ENCODE measurements at regions not wholly inside any gene's neighbourhood (a gene's known extent, or its start where the extent isn't known, plus 50 kb on each side); places are given as distances from the start of the nearest gene placed in this dataset.

DNA sequence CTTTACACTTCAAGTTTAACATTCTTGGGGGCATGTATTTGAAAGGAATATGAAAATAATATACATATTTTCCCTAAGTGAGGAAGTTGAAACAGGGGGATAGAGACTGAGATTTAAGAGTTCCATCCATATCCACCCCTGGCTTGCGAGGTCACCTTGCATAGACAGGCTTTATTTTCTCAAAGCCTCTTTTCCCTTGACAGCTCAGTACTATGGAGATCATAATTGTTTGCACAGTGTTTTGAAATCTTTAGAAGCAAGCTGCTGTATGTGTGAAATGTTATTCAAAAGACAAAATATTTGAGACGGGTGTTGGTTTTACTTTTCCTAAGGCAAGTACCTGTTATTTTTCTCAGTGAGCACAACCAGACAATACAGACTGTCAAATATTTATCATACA is 163.1 kb downstream of the LRRC70 start:
- TF ChIP-seq, protein P1, sequence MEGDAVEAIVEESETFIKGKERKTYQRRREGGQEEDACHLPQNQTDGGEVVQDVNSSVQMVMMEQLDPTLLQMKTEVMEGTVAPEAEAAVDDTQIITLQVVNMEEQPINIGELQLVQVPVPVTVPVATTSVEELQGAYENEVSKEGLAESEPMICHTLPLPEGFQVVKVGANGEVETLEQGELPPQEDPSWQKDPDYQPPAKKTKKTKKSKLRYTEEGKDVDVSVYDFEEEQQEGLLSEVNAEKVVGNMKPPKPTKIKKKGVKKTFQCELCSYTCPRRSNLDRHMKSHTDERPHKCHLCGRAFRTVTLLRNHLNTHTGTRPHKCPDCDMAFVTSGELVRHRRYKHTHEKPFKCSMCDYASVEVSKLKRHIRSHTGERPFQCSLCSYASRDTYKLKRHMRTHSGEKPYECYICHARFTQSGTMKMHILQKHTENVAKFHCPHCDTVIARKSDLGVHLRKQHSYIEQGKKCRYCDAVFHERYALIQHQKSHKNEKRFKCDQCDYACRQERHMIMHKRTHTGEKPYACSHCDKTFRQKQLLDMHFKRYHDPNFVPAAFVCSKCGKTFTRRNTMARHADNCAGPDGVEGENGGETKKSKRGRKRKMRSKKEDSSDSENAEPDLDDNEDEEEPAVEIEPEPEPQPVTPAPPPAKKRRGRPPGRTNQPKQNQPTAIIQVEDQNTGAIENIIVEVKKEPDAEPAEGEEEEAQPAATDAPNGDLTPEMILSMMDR (IDR thresholded peaks at IDR 0.05): no peak
- TF ChIP-seq POLR2A (IDR thresholded peaks at IDR 0.05): no peak

Measured in Peyer's patch (tissue), 4 donors.